SK-N-SH (cell line): ENCODE measurements at regions not wholly inside any gene's neighbourhood (a gene's known extent, or its start where the extent isn't known, plus 50 kb on each side); places are given as distances from the start of the nearest gene placed in this dataset.

Experiments
- CTCF ChIA-PET: fragments of 300-600, 350-600 bp; formaldehyde crosslinking; extraction: SDS; loops from one replicate; lab custom pipeline; 2021; lab: Yijun Ruan, JAX
- POLR2A ChIA-PET: fragments of 350-600 bp; sonication (Branson Sonifier 250); formaldehyde crosslinking; extraction: SDS; loops from one replicate; lab custom pipeline; 2020; ENCODE audit warnings: antibody characterized with exemption, inconsistent platforms; lab: Yijun Ruan, JAX
- DNase-seq: peaks from one replicate; pipeline ENCODE4 v3.0.0; 2012
- H2AFZ ChIP-seq: fragments of 200-600 bp; sonication (generic); 2 replicates; pipeline ENCODE4 v1.8.1; 2016; ENCODE audit warnings: antibody characterized with exemption, mild to moderate bottlenecking, low read depth
- H3F3A ChIP-seq: fragments of 200-600 bp; sonication (generic); replicated peaks from 2 replicates; pipeline ENCODE3; 2016; ENCODE audit warnings: antibody characterized with exemption, mild to moderate bottlenecking; ENCODE audit not compliant: insufficient read depth
- H3K27ac ChIP-seq, 2 experiments: fragments of 200-500 bp in 1 of 2; fragments of 200-600 bp in 1 of 2; sonication (Bioruptor generic) in 1 of 2; sonication (generic), shearing (Covaris generic) in 1 of 2; 2 replicates each; pipeline versions ENCODE4 v1.5.1 to v1.6.1; 2014 to 2016; ENCODE audit warnings: low read depth in 2 of 2, inconsistent platforms in 1 of 2, low read length in 1 of 2, mild to moderate bottlenecking in 1 of 2, mixed read lengths in 1 of 2
- H3K27me3 ChIP-seq: fragments of 200-600 bp; sonication (generic), shearing (Covaris generic); 2 replicates; pipeline ENCODE4 v1.6.1; 2016; ENCODE audit warnings: mixed run types; ENCODE audit not compliant: insufficient read depth
- H3K36me3 ChIP-seq, 2 experiments: fragments of 200-500 bp in 1 of 2; fragments of 200-600 bp in 1 of 2; sonication (Bioruptor generic) in 1 of 2; sonication (generic) in 1 of 2; replicated peaks in 1 of 2; 2 replicates each; pipeline versions ENCODE3 to v1.5.1; 2014 to 2016; ENCODE audit warnings: low read length in 1 of 2, mild to moderate bottlenecking in 1 of 2; ENCODE audit not compliant: insufficient read depth in 2 of 2, control insufficient read depth in 1 of 2
- H3K4me1 ChIP-seq, 2 experiments: fragments of 200-500 bp in 1 of 2; fragments of 200-600 bp in 1 of 2; sonication (Bioruptor generic) in 1 of 2; sonication (generic), shearing (Covaris generic) in 1 of 2; 2 replicates each; pipeline versions ENCODE4 v1.5.1 to v1.6.1; 2014 to 2016; ENCODE audit warnings: low read depth in 1 of 2, low read length in 1 of 2, mixed run types in 1 of 2; ENCODE audit not compliant: insufficient read depth in 2 of 2, control insufficient read depth in 1 of 2
- H3K4me2 ChIP-seq: fragments of 200-600 bp; sonication (generic), shearing (Covaris generic); 2 replicates; pipeline ENCODE4 v1.6.1; 2017; ENCODE audit warnings: mixed run types
- H3K4me3 ChIP-seq, 2 experiments: fragments of 200-500 bp in 1 of 2; fragments of 200-600 bp in 1 of 2; sonication (Bioruptor generic) in 1 of 2; sonication (generic), shearing (Covaris generic) in 1 of 2; 2 replicates each; pipeline versions ENCODE4 v1.5.1 to v1.8.1; 2014 to 2016; ENCODE audit warnings: low read depth in 2 of 2, inconsistent platforms in 1 of 2, low read length in 1 of 2, mild to moderate bottlenecking in 1 of 2, mixed read lengths in 1 of 2, moderate library complexity in 1 of 2
- H3K79me2 ChIP-seq: fragments of 200-600 bp; sonication (generic); 2 replicates; pipeline ENCODE4 v1.8.1; 2017; ENCODE audit warnings: mild to moderate bottlenecking; ENCODE audit not compliant: insufficient read depth
- H3K9ac ChIP-seq: fragments of 200-600 bp; sonication (generic); 2 replicates; pipeline ENCODE4 v1.6.1; 2017; ENCODE audit warnings: mixed run types
- H3K9me2 ChIP-seq: fragments of 200-600 bp; sonication (generic); 2 replicates; pipeline ENCODE4 v1.6.1; 2017; ENCODE audit warnings: mixed run types
- H3K9me3 ChIP-seq: fragments of 200-600 bp; sonication (generic); 2 replicates; pipeline ENCODE4 v1.6.1; 2017; ENCODE audit warnings: mixed run types, mild to moderate bottlenecking, moderate library complexity
- H4K20me1 ChIP-seq: fragments of 200-600 bp; sonication (generic); 2 replicates; pipeline ENCODE4 v1.6.1; 2017; ENCODE audit warnings: mild to moderate bottlenecking, mixed run types; ENCODE audit not compliant: insufficient read depth
- CHD2 ChIP-seq: fragments of 150-350 bp; IDR thresholded peaks from 2 replicates; pipeline ENCODE4 v1.6.1; 2018; ENCODE audit warnings: low read length; ENCODE audit not compliant: partially characterized antibody
- EP300 ChIP-seq, 2 experiments: IDR thresholded peaks; 2 replicates each; pipeline versions ENCODE4 v1.4.0 to v1.6.1; 2012; ENCODE audit warnings: borderline replicate concordance in 1 of 2, low read depth in 1 of 2, low read length in 1 of 2
- EZH2phosphoT487 ChIP-seq: fragments of 200-600 bp; sonication (generic); IDR thresholded peaks from 2 replicates; pipeline ENCODE4 v1.6.1; 2017; ENCODE audit warnings: low read depth, mixed run types, mild to moderate bottlenecking, antibody characterized with exemption, moderate library complexity, borderline replicate concordance
- FOSL2 ChIP-seq: IDR thresholded peaks from 2 replicates; pipeline ENCODE4 v1.4.0; 2012; ENCODE audit warnings: low read depth, mild to moderate bottlenecking, moderate library complexity, borderline replicate concordance
- FOXJ3 ChIP-seq: sonication (generic); formaldehyde crosslinking; IDR thresholded peaks from 2 replicates; pipeline ENCODE4 v1.5.1; 2020; ENCODE audit warnings: mild to moderate bottlenecking, missing genetic modification reagents
- FOXM1 ChIP-seq: IDR thresholded peaks from 2 replicates; pipeline ENCODE4 v1.4.0; 2012; ENCODE audit warnings: low read depth, mild to moderate bottlenecking
- GABPA ChIP-seq: IDR thresholded peaks from 2 replicates; pipeline ENCODE4 v1.4.0; 2012; ENCODE audit warnings: low read depth, mild to moderate bottlenecking
- JUND ChIP-seq: IDR thresholded peaks from 2 replicates; pipeline ENCODE4 v1.4.0; 2012
- MAX ChIP-seq: IDR thresholded peaks from 2 replicates; pipeline ENCODE4 v1.4.0; 2012; ENCODE audit warnings: low read depth
- MXI1 ChIP-seq: IDR thresholded peaks from 2 replicates; pipeline ENCODE4 v1.6.1; 2012; ENCODE audit warnings: mild to moderate bottlenecking, low read depth, low read length, improper control_type of control experiment
- PBX3 ChIP-seq: IDR thresholded peaks from 2 replicates; pipeline ENCODE4; 2012
- RAD21 ChIP-seq: IDR thresholded peaks from 2 replicates; pipeline ENCODE4 v1.6.1; 2012; ENCODE audit warnings: mild to moderate bottlenecking, low read length
- REST ChIP-seq: IDR thresholded peaks from 2 replicates; pipeline ENCODE4 v1.6.1; 2012; ENCODE audit warnings: mild to moderate bottlenecking, low read depth, low read length, moderate library complexity
- RFX5 ChIP-seq: IDR thresholded peaks from 2 replicates; pipeline ENCODE4 v1.6.1; 2012; ENCODE audit warnings: mild to moderate bottlenecking, improper control_type of control experiment, low read length
- RXRA ChIP-seq: IDR thresholded peaks from 2 replicates; pipeline ENCODE4 v1.4.0; 2012; ENCODE audit warnings: low read depth, mild to moderate bottlenecking, borderline replicate concordance
- SMC3 ChIP-seq: IDR thresholded peaks from 2 replicates; pipeline ENCODE4 v1.6.1; 2012; ENCODE audit warnings: low read depth, low read length, improper control_type of control experiment
- TCF12 ChIP-seq: IDR thresholded peaks from 2 replicates; pipeline ENCODE4 v1.4.0; 2012
- YY1 ChIP-seq: IDR thresholded peaks from 2 replicates; pipeline ENCODE4 v1.4.0; 2012; ENCODE audit warnings: low read depth, mild to moderate bottlenecking
- ZBTB33 ChIP-seq: IDR thresholded peaks from 2 replicates; pipeline ENCODE4 v1.4.0; 2012; ENCODE audit warnings: low read depth, borderline replicate concordance
- WGBS: methylation state at CpG from one replicate; pipeline ENCODE4 v1.1.6; 2017; ENCODE audit warnings: low lambda C conversion rate; 5-methylcytosine and 5-hydroxymethylcytosine counted together
- TF ChIP-seq, protein P1 (sequence below): fragments of 150-350 bp; IDR thresholded peaks from 2 replicates; pipeline ENCODE4 v1.6.1; 2017; ENCODE audit warnings: antibody characterized with exemption, low read length, low read depth, borderline replicate concordance

DNA sequence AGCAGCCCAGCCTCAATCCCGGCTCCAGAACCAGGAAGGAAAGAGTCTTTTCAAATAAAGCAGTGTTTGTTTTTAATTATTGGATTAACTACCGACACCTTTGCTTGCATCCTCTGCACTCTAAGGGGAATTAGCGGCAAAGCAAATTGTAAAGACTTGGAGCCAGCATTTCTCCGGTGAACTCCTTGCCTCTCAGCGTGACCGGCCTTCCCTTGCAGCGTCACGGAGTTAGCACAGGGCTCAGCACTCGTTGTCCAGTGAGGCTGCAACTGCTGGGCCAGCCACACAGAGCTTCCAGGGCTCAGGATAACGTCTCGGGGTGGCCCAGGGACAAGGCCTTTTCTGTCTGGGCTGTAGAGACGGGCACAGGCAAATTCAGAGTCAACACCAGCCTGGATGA is 180.6 kb downstream of the OLFM1 start (continued):
- TF ChIP-seq REST (no peak), JUND (no peak), FOSL2 (no peak), FOXJ3 (CRISPR knock-in tag) (no peak), CHD2 (no peak), RAD21 (no peak), ZBTB33 (no peak), TCF12 (no peak)
- TF ChIP-seq, protein P1, sequence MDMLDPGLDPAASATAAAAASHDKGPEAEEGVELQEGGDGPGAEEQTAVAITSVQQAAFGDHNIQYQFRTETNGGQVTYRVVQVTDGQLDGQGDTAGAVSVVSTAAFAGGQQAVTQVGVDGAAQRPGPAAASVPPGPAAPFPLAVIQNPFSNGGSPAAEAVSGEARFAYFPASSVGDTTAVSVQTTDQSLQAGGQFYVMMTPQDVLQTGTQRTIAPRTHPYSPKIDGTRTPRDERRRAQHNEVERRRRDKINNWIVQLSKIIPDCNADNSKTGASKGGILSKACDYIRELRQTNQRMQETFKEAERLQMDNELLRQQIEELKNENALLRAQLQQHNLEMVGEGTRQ: no peak

DNA sequence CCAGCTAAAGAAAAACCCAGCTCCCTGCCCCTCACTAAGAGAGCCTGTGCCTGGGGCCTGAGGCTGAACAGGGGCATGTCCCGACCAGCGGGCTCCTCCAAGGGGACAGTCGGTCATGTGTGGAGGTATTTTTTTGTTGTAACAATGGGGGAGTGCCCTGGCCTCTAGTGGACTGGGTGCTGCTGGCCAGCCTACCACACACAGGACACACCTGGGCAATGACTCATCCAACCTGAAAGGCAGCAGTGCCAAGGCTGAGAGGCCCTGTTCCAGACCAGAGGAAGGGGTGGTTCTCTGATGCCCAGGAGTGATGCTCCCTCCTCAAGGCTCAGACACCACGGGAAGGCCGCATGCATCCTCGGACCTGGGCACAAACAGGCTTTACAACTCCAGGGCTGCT is 181.5 kb downstream of the OLFM1 start:
- H3K9me3 ChIP-seq: no peaks in the 10 kb centered on the region
- no peak overlapping the region for H3K4me2 ChIP-seq
- H3K4me3 ChIP-seq: no peak overlapping the region
- no peaks in the 10 kb centered on the region for H4K20me1 ChIP-seq
- no peak overlapping the region for H3K9ac ChIP-seq
- CTCF ChIA-PET: no interaction called here
- no peaks in the 10 kb centered on the region for H3K9me2 ChIP-seq
- H3F3A ChIP-seq: no peaks in the 10 kb centered on the region
- no peak overlapping the region for H3K27ac ChIP-seq
- no peaks in the 10 kb centered on the region for H3K36me3 ChIP-seq
- H3K4me1 ChIP-seq: peaks cover 0 to 10% of the 10 kb centered on the region in 2 experiments; a peak in 1 of 4 replicates
- H3K79me2 ChIP-seq: no peaks in the 10 kb centered on the region
- no peak overlapping the region for H2AFZ ChIP-seq
- no peaks in the 10 kb centered on the region for H3K27me3 ChIP-seq
- POLR2A ChIA-PET: no interaction called here
- no peak for DNase-seq
- 10% methylated on average over 2 of the region's 6 CpGs for WGBS
- TF ChIP-seq MAX: no peak
- TF ChIP-seq YY1: no peak
- TF ChIP-seq MXI1: no peak
- no peak for TF ChIP-seq RFX5
- TF ChIP-seq FOXM1: no peak
- TF ChIP-seq, protein P1: no peak
- no peak for TF ChIP-seq PBX3
- no peak for TF ChIP-seq EP300 (IDR thresholded peaks at IDR 0.05; ENCODE audit: borderline replicate concordance in 1 of 2, low read depth in 1 of 2, low read length in 1 of 2)
- TF ChIP-seq GABPA: no peak
- no peak for TF ChIP-seq ZBTB33
- TF ChIP-seq JUND: no peak
- TF ChIP-seq EZH2phosphoT487: no peak
- TF ChIP-seq SMC3: no peak
- no peak for TF ChIP-seq FOSL2
- no peak for TF ChIP-seq RXRA
